ENCODE measurements at regions not wholly inside any gene's neighbourhood (a gene's known extent, or its start where the extent isn't known, plus 50 kb on each side); places are given as distances from the start of the nearest gene placed in this dataset.

DNA sequence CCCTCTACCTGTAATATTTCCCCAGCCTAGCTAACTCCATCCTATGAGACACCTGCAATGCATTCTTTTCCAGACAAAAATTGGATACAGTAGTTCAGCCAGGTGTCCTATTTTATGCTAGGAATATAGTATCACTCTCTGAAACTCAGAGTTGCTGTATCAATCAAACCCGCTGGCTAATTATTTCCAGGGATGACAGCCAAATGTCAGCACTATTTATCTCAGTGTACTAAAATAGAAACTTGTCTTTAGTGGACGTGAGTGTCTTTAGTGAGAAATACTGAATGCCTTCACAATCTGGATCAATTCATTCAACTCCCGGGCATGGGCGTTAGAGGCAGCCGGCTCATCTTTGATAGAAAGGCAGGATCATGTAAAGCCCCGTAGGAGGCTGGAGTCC is 196.2 kb downstream of the RBM46 start:
- ChIA-PET POLR2A (no interaction called here), CTCF (interaction anchor here (0.7 to 1.5 kb wide), 2 partner anchors 10 to 506 kb away, joined by 3 read pairs; no protein-coding TSS in a partner anchor)
- DNase-seq (ENCODE audit: low read depth): no peak
- H3K27me3 ChIP-seq (ENCODE audit: control insufficient read depth, insufficient read depth, low read length): no peaks in the 10 kb centered on the region
- no peaks in the 10 kb centered on the region for H3K36me3 ChIP-seq (ENCODE audit: control insufficient read depth, insufficient read depth, low read length)
- TF ChIP-seq, protein P1, sequence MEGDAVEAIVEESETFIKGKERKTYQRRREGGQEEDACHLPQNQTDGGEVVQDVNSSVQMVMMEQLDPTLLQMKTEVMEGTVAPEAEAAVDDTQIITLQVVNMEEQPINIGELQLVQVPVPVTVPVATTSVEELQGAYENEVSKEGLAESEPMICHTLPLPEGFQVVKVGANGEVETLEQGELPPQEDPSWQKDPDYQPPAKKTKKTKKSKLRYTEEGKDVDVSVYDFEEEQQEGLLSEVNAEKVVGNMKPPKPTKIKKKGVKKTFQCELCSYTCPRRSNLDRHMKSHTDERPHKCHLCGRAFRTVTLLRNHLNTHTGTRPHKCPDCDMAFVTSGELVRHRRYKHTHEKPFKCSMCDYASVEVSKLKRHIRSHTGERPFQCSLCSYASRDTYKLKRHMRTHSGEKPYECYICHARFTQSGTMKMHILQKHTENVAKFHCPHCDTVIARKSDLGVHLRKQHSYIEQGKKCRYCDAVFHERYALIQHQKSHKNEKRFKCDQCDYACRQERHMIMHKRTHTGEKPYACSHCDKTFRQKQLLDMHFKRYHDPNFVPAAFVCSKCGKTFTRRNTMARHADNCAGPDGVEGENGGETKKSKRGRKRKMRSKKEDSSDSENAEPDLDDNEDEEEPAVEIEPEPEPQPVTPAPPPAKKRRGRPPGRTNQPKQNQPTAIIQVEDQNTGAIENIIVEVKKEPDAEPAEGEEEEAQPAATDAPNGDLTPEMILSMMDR (IDR thresholded peaks at IDR 0.05; ENCODE audit: insufficient read depth, low read depth, low read length): no peak
- no peak overlapping the region for H3K4me3 ChIP-seq (ENCODE audit: low read depth, low read length)

DNA sequence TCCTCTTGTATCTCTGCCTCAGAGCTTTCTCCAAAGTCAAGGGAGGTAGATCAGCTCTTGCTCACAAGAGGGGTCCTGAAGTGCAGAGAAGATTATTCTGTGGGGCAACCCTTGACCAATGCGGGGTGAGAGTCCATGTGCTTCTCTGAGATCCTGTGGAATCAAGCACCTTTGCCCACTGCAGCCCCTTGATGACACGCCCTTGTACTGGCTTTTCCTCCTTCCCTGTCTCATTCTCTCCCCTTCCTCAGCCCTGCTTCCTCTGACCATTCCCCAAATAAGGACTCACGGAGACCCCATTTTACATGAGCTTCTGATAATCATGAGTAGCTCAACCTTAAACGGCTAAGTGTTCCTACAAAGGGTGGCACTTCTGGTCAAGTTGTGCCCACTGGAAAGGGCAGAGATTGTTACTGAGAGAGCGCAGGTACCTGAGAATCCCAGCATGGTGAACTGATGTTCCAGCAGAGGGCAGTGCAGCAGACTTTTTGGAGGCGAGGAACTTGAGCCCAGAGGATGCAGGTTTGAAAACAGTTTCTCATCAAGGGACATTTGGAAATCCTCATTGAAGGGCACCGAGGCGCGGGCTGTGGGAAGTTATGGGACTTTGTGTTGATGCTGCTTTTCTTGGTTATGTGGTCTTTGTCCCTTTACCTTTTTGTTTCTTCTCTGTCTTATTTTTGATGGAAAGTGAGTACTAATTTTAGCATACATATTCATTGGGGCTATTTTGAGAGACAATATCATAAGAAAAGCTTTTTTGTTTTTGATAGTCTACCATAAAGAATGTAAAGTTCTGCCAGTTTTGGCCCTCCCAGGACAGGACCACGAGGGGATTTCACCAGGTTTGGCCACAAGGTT is 201.3 kb downstream of the RBM46 start:
- H3K4me3 ChIP-seq (ENCODE audit: low read depth, low read length): no peak overlapping the region
- POLR2A ChIA-PET: no interaction called here
- no peaks in the 10 kb centered on the region for H3K27me3 ChIP-seq (ENCODE audit: control insufficient read depth, insufficient read depth, low read length)
- TF ChIP-seq, protein P1 (IDR thresholded peaks at IDR 0.05; ENCODE audit: insufficient read depth, low read depth, low read length): peak; percentile 71
- DNase-seq (ENCODE audit: low read depth): no peak
- CTCF ChIA-PET: interaction anchor here (0.6 to 2.2 kb wide), 12 partner anchors 13 to 391 kb away, joined by 3 to 9 read pairs (median 3); no protein-coding TSS in a partner anchor
- no peaks in the 10 kb centered on the region for H3K36me3 ChIP-seq (ENCODE audit: control insufficient read depth, insufficient read depth, low read length)

DNA sequence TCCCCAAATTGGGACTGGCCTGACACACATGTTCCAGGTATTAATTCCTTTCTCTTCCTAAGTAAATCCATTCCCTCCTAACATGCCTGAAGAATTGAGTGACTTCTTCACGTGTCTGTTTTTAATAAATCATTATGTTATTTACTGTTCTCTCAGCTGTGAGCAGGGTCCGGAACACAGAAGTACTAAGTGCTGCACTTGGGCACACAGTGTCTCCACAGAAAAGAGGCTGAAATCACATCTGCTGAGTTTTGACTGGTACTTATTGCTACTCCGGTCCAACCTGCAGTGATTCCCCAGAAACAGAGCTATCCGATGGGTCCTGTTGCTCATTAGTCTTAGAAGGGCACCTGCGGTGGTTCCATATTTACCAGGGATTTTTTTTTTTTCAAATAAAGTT is 202.6 kb downstream of the RBM46 start:
- TF ChIP-seq, protein P1 (IDR thresholded peaks at IDR 0.05; ENCODE audit: insufficient read depth, low read depth, low read length): no peak
- no peak for DNase-seq (ENCODE audit: low read depth)
- H3K4me3 ChIP-seq (ENCODE audit: low read depth, low read length): no peak overlapping the region
- H3K36me3 ChIP-seq (ENCODE audit: control insufficient read depth, insufficient read depth, low read length): no peaks in the 10 kb centered on the region
- no peaks in the 10 kb centered on the region for H3K27me3 ChIP-seq (ENCODE audit: control insufficient read depth, insufficient read depth, low read length)
- ChIA-PET CTCF (interaction anchor here (0.6 to 0.7 kb wide), 2 partner anchors 29 to 75 kb away, joined by 3 read pairs; no protein-coding TSS in a partner anchor), POLR2A (no interaction called here)

DNA sequence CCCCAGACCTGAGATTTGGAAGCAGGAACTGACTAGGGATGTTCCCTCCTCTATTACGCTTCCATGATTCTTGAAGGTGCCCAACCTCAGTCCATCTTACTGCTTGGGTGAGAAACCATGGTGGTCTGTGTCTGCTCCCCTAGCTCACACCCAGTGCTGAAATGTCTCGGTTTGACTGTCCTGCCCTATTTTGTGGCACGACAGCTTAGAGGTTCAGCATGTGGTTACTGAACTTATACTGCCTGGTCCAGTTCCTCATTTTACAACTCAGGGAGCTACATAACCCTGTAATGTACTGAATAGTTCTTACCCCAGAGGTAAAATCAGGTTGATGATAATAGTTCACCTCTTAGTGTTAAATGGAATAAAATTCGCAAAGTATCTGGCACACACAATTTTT is 203.1 kb downstream of the RBM46 start:
- H3K27me3 ChIP-seq (ENCODE audit: control insufficient read depth, insufficient read depth, low read length): no peaks in the 10 kb centered on the region
- DNase-seq (ENCODE audit: low read depth): no peak
- no peak overlapping the region for H3K4me3 ChIP-seq (ENCODE audit: low read depth, low read length)
- no peaks in the 10 kb centered on the region for H3K36me3 ChIP-seq (ENCODE audit: control insufficient read depth, insufficient read depth, low read length)
- TF ChIP-seq, protein P1 (IDR thresholded peaks at IDR 0.05; ENCODE audit: insufficient read depth, low read depth, low read length): no peak
- ChIA-PET POLR2A (no interaction called here), CTCF (interaction anchor here (0.7 kb wide), 1 partner anchor 29 kb away, joined by 3 read pairs; no protein-coding TSS in a partner anchor)

DNA sequence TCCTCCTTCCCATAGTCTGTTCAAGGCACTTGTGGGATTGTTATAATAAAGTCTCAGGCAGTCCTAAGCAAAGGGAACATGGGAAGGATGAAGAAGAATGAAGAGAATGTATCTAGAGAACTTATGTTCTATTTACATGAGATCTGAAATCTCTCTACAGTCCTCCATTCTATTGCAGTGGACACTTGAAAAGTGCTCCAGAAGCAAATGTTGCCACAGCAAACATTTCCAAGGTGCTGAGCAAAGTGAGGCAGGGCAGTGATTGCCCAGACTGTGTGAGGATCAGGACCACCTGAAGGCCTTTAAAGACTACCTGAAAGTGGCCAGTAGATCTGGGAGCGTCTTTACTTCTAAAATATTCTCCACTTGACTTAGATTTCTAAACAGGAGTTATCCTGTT is 203.5 kb downstream of the RBM46 start:
- TF ChIP-seq, protein P1 (IDR thresholded peaks at IDR 0.05; ENCODE audit: insufficient read depth, low read depth, low read length): no peak
- no peaks in the 10 kb centered on the region for H3K36me3 ChIP-seq (ENCODE audit: control insufficient read depth, insufficient read depth, low read length)
- H3K4me3 ChIP-seq (ENCODE audit: low read depth, low read length): no peak overlapping the region
- ChIA-PET POLR2A (no interaction called here), CTCF (no interaction called here)
- no peaks in the 10 kb centered on the region for H3K27me3 ChIP-seq (ENCODE audit: control insufficient read depth, insufficient read depth, low read length)
- no peak for DNase-seq (ENCODE audit: low read depth)
